ENCODE measurements at regions not wholly inside any gene's neighbourhood (a gene's known extent, or its start where the extent isn't known, plus 50 kb on each side); places are given as distances from the start of the nearest gene placed in this dataset.
"Not testable (repeated sequence)": the region's sequence is repeated elsewhere in the genome, so short reads cannot be mapped to it uniquely, and the experiment has no call there.

DNA sequence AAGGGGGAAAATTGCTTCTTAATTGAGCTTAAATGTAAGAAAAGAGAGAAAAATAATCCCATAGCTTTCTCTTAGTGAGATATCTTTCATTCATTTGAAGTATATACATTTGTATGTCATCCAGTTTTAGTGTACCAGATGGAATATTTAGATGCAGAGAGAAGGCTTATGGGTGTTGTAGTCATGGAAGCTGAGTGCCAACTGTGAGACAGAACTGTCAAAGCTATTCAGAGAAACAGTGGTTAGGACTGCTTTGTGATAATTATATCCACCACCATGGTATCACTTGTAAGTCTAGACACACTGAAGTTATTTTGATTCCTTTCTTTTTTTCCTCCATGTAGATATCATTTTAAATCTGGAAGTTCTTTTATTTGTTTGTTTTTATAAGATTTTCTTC is 524.3 kb upstream of the EPHA7 start:
- DNase-seq (ENCODE audit: low spot score), result no peak

DNA sequence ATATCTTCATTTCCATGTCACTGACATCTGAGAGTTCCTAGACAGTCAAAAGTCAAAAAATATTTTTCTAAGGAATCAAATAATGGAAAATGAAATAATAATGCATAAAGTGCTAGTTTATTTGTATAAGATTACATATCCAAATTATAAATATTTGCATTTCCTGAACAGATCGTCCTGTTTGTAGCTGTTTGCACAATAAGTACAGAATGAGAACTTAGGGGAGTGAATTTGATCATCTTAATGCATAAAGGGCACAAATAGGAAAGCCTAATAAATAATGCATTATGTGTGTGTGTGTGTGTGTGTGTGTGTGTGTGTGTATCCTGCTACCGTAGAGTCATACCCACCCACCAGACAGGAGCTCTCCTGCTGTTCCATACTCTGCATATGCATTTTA is 521.0 kb upstream of the EPHA7 start:
- DNase-seq (ENCODE audit: low spot score), result no peak

DNA sequence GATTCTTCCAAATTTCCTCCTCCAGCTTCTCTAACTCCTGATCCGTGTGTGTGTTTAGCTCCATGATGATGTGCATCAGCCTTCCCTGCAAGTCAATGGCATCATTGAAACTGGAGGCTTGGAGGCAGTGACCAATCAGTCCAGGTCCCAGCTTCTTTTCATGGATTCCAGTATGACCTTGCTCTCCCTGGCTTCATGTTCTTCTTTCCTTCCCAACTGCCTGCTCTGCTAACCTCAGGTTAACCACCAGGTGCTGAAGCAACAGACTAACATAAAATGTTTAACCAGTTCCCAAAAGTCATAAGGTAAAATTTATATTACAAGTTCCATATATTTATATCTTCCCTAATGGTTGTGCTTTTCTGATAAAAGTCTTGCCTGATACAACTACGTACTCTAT is 512.8 kb upstream of the EPHA7 start:
- no peak for DNase-seq (ENCODE audit: low spot score)

DNA sequence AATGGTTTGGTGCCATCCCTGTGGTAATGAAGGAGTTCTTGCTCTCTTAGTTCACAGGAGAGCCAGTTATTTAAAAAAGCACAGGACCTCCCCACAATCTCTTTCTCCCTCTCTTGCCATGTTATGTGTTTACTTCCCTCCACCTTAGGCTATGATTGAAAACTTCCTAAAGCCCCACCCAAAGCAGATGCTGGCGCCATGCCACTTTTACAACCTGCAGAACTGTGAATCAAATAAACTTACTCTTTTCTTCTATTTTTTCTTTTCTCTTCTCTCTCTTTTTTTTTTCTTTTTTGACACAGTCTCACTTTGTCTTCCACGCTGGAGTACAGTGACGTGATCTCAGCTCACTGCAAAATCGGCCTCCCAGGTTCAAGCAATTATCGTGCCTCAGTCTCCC is 508.4 kb upstream of the EPHA7 start:
- DNase-seq (ENCODE audit: low spot score), result no peak

DNA sequence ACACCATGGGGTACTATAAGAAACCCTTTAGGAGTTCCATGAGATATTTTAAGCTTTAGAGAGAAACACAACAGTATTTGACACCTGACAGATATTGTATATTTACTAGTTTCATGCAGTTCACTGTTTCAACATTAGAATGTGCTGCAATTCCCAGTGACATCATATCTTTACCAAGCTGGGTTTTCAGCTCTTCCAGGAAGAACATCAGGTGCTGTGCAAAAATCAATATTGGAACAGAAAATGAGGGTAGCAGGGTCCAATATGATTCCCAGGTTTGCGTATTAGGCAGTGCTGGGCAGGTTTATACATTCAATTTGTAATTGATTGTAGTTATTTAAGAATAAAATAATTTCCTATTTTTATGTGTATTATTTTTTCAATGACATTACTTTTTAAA is 500.0 kb upstream of the EPHA7 start:
- DNase-seq (ENCODE audit: low spot score), result no peak

DNA sequence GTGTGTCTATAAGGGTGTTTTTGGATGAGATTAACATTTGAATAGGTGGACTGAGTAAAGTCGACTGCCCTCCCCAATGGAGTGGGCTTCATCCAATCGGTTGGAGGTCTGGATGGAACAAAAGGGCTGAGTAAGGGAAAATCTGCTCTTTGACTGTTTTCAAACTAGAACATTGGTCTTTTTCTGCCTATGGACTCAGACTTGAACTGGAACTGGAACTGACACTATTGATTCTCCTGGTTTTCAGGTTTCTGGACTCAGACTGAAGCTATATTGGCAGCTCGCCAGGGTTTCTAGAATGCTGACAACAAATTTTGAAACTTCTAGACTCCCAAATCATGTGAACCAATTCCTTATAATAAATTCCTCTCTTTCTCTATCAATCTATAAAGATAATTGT is 498.9 kb upstream of the EPHA7 start:
- DNase-seq (ENCODE audit: low spot score), result no peak

DNA sequence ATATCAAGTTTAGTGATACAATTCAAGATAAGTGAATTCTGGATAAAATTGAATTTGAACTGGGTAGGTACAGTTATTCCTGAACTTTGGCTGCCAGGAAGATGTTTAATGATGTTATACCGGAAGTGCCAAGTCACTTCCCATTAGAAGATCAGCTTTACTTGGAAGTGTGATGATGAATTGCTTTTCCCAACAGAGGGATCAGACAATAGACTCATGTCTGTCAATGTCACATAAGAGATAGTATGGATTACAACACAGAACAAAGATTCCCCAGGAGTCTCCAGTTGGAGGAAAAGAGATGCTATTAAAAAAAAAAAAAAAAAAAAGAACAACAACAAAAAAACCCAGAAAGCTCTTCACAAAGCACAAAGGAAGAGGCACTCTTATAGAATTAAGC is 497.9 kb upstream of the EPHA7 start:
- no peak for DNase-seq (ENCODE audit: low spot score)

DNA sequence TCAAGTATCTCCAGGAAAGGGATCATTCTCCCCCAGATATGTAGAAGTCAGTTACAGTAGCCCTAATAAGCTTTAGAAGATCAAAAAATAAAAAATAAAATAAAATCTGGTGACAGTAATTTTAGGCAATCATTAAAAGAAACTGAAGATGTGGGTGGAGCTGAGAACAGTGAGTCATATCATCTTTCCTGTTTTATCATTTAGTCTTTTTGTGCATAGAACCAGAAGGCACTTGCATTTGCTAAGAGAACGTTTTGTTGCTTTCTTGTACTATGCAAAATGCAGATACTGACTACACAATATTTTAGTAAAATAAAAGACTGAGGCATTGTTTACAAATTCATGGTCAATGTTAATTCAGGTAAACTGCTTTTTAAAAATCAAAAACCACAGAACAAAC is 497.4 kb upstream of the EPHA7 start:
- no peak for DNase-seq (ENCODE audit: low spot score)

DNA sequence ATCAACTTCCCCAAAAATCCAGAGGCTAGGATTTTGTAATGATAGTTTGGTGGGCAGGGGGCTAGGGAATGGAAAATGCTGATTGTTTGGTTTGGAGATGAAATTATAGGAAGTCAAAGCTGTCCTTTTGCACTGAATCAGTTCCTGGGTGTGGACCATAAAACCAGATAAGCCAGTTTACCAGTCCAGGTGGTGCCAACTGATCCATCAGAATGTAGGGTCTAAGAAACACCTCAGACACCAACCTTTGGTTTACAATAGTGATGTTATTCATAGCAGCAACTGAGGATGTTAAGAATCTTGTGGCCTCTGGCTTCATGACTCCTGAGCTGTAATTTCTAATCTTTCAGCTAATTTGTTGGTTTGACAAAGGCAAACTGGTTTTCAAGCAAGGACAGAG is 496.6 kb upstream of the EPHA7 start:
- DNase-seq (ENCODE audit: low spot score), result no peak

DNA sequence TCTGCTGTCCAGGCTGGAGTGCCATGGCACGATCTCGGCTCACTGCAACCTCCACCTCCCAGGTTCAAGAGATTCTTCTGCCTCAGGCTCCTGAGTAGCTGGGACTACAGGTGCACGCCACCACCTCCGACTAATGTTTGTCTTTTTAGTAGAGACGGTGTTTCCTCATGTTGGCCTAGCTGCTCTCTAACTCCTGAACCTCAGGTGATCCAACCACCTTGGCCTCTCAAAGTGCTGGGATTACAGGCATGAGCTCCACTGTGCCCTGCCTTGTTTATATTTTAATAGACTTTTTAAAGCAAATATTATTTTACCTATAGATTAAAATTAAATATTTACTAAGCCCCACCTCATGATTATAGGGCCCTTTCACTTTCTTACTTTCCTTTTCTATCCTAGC is 483.2 kb upstream of the EPHA7 start:
- DNase-seq (ENCODE audit: low spot score), result no peak

DNA sequence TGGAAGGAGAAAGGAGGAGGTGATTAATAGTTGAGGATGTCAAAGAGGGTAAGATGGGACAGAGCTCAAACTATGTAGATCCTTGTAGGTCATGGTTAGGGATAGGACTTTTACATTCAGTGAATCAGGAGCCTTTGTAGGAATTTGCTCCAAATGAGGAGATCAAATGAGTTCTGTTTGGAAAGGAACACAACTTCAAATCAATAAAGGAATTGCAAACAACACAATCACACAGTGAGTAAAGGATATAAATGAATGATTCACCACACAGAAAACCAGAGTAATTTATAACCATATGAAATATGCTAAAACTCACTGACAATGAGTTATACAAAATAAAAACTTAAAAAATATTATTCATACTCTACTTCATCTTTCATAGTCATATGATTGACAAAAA is 480.8 kb upstream of the EPHA7 start:
- no peak for DNase-seq (ENCODE audit: low spot score)

DNA sequence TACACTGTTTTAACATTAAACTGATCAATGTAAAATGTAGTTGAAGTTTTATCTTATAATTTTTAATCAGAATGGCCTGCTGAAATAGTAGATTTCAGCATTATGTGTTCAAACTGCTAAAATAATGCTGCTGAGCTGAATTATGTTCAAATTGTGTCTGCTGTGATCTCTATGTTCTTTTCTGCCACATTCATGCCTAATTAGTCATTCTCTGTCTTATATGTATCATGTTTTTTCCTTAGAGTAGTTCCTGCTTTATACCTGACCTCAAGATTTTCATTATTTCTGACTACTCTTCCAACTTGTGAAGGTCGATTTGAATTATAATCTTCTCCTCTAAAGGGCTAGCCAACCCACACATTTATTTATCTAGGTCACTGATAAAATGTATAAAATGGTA is 476.7 kb upstream of the EPHA7 start:
- no peak for DNase-seq (ENCODE audit: low spot score)

DNA sequence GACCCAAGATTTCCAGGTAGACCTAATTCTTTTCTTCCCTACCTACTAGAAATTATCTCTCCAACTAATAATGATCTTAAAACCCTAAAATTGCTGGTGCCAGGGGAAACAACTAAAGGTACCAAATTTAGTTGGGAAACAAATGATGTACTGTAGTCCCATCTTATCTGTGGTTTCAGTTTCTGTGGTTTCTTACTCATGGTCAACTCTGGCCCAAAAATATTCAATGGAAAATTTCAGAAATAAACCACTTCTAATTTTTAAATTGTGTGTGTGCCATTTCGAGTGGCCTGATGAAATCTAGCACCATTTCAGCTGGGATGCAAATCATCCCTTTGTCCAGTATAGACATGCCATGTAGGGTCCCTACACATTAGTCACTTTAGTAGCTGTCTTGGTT is 475.2 kb upstream of the EPHA7 start:
- no peak for DNase-seq (ENCODE audit: low spot score)

DNA sequence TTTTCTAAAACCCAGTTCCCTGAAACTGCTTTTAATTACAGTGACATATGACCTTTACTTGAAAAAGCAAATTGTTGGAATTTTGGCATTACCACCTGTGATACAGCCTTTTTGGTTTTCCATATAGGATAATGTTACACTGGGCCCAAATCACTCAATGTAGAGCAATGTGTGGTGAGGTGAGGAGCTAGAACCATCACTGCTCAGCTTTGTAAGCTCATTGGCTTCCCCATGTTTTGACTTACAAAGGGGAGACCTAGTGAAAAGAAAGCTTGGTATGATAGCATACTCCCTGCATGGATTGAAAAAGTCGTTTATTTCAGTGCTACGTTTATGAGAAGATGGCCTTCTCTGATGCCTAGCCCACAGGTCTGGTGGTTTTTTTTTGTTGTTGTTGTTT is 470.4 kb upstream of the EPHA7 start:
- DNase-seq (ENCODE audit: low spot score), result no peak

DNA sequence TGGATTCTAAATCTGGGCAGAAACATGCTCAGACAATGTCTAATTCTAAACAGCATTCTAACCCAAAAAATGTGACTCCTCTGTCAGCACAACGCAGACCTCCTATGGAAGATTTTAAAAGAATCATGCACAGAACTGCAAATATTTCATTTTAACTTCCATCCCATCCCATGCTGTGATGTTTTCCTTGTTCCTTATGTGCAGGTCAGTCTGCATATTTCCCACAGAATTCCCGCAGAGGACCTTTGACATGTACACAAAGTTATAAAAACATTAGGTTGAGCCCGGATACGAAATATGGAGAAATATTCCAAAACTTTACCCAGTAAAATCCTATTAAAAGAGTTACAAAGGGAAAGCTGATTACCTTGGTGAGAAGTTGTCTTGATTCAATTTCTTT is 467.1 kb upstream of the EPHA7 start:
- no peak for DNase-seq (ENCODE audit: low spot score)

DNA sequence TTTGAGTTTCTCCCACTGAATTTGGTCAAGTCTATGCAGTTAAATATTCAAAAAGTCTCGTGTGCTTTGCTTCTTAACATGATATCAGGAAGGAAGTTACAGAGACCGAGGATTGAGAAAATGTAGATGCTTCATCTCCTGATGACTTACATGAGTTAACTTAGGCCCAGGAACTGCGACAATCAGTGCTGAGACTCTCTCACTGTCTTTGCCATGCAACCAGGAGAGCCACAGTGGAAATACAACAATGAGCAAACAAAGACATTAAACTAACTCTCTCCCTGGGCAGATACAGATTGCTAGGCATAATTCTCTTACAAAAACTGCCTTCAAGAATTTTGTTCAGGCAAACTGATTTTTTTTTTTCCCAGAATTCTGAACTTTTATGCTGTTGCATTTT is 440.6 kb upstream of the EPHA7 start:
- DNase-seq (ENCODE audit: low spot score), result no peak

DNA sequence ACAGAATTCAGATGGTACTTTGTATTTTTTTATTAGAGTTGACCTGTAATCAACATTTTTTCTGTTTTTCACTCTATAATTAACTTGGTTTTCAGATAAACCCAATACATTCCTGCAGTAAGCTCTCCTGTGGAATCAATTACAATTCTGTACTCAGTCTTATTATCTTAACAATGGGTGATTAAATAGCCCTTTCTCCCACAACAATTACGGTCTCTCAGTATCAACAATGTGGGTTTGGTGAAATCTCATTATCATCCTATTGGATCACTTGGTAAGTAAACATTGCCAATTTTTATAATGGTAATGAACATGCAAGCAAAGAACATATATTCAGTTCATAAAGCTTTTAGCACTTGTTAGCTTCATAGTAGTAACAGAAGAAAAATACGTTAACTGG is 438.9 kb upstream of the EPHA7 start:
- no peak for DNase-seq (ENCODE audit: low spot score)

DNA sequence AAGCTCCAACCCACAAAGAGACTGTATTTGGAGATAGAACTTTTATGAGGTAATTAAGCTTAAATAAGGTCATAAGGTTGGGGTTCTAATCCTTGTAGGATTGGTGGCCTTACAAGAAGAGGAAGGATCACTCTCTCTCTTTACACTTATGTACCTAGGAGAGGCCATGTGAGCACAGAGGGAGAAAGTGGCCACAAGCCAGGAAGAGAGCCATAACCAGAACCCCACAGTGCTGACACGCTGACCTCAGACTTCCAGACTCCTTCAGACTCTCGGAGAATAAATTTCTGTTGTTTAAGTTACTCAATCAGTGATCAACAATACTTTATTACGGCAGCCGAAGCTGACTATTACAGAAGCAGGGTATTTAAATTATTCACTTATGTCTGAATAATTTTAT is 430.5 kb upstream of the EPHA7 start:
- DNase-seq (ENCODE audit: low spot score), result no peak

DNA sequence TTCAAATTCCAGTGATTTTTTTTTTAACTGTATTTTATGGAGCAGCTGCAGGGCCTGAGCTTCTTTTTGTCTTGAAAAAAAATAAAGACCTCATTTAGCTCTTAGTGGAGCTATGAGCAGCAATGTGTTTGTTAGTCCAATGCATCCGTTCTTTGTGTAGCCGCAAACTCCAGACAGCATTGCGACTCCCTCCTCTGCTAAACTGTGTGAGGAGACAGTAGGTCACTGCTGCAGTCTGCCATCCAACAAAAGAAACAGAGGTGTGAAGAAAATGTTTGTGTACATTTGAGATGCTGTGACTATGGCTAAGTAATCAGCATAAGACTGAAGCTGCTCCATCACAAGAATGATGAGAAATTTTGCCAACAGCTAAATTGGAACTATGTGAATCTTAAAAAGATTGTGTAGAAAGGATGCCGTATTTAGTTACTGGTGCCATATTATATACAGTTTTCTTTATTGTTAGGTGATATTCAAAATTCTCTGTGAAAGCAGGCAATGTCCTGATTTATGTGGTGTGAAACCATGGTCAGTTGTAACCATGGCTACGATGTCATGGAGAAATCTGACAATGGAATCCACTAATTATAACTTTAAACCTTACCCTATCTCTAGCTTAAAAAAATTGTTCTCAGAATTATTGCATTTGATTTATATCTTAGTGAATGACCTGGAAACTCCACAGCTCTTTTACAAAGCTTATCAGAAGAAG is 428.8 kb upstream of the EPHA7 start:
- DNase-seq (ENCODE audit: low spot score), result no peak

DNA sequence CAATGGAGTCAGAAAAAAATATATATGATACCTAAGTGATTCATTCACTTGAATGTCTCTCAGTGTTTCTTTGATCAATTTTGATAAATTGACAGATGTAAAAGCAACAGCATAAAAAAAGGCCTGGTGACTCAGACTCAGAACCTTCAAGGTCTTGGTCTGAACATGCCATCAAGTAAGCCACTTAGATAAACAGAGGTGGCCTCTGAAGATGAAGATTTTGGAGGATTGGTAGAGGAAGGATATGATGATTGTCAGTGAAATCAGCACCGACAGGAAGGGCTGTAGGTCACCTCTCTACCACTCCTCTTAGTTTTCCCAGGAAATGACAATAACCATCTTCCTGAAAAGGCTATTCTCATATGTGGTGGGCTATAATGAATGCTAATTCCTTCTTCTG is 422.8 kb upstream of the EPHA7 start:
- no peak for DNase-seq (ENCODE audit: low spot score)

DNA sequence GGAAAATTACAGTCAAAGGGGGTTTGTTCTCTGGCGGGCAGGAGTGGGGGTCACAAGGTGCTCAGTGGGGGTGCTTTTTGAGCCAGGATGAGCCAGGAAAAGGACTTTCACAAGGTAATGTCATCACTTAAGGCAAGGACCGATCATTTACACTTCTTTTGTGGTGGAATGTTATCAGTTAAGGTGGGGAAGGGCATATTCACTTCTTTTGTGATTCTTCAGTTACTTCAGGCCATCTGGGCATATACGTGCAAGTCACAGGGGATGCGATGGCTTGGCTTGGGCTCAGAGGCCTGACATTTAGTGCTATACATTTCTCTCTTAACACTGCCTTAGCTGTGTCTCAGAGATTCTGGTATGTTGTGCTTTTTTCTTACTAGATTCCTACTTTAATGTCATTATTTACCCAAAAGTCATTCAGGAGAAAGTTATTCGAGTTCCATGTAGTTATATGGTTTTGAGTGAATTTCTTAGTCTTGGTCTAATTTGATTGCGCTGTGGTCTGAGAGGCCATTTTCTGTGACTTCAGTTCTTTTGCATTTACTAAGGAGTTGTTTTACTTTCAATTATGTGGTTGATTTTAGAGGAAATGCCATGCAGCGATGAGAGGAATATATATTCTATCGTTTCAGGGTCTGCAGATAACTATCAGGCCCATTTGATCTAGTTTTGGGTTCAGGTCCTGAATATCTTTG is 416.2 kb upstream of the EPHA7 start:
- DNase-seq (ENCODE audit: low spot score), result not testable (repeated sequence)

DNA sequence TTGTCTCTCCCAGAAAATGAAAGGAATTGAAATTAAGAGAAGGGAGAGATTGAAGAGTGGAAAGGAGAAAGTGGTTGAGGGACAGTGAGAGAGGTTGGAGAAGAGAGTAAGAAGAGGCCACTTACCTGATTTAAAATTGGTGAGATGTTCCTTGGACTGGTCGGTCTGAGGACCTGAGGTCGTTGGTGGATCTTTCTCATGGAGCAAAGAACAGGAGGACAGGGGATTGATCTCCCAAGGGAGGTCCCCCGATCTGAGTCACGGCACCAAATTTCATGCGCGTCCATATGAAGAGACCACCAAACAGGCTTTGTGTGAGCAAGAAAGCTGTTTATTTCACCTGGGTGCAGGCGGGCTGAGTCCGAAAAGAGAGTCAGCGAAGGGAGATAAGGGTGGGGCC is 415.7 kb upstream of the EPHA7 start:
- DNase-seq (ENCODE audit: low spot score), result not testable (repeated sequence)

DNA sequence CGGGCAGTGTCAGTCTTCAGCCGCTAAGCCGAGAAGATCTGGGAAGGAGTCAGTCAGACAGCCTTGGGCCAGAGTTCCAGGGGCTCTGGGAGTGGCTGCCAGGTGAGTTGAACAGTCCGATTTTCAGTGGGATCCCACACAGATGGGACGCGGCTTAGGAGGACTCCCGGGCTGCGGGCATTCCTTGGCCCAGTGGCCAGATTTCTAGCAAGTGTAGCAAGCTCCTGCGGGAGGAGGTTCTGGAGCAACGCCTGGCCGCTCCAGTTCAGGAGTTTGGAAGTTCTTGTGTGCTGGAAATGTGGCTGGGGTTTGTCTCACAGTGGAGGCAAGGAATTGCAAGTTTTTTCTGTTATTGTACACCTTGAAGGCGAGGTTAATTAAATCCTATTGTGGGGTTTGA is 414.0 kb upstream of the EPHA7 start:
- not testable (repeated sequence) for DNase-seq (ENCODE audit: low spot score)

DNA sequence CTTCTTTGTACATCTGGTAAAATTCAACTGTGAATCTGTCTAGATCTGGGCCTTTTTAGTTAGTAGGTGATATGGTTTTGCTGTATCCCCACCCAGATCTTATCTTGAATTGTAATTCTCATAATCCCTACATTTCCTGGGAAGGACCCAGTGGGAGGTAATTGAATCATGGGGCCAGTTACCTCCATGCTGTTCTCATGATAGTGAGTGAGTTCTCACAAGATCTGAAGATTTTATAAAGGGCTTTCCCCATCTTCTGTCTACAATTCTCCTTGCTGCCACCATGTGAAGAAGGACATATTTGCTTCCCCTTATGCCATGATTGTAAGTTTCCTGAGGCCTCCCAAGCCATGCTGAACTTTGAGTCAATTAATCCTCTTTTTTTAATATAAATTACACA is 410.4 kb upstream of the EPHA7 start:
- not testable (repeated sequence) for DNase-seq (ENCODE audit: low spot score)
